Body of pancreas (tissue), 4 donors: ENCODE measurements at regions not wholly inside any gene's neighbourhood (a gene's known extent, or its start where the extent isn't known, plus 50 kb on each side); places are given as distances from the start of the nearest gene placed in this dataset.

Experiments used
- ATAC-seq: fragments of 150-250 bp; one replicate; pipeline ENCODE4 v1.9.1; 2016
- DNase-seq, 4 donors: peaks; one replicate each; pipeline ENCODE4 v3.0.0-alpha.2; 2019
- H3K27ac ChIP-seq, 4 donors: fragments of 200-600 bp; sonication (generic); 1 replicate in 3 of 4; 2 replicates in 1 of 4; pipeline versions ENCODE4 v1.5.1 to v1.6.1; 2016 to 2019; ENCODE audit warnings: mild to moderate bottlenecking in 1 of 4, mixed read lengths in 1 of 4, moderate library complexity in 1 of 4
- H3K27me3 ChIP-seq, 2 donors: fragments of 200-600 bp; sonication (generic); one replicate each; pipeline ENCODE4 v1.6.0; 2016; ENCODE audit warnings: mild to moderate bottlenecking in 1 of 2
- H3K36me3 ChIP-seq, 2 donors: fragments of 200-600 bp; sonication (generic); replicated peaks in 1 of 2; 2 replicates each; pipeline ENCODE4 v1.5.1; 2016; ENCODE audit warnings: low read depth in 2 of 2; ENCODE audit not compliant: insufficient read depth in 1 of 2
- H3K4me1 ChIP-seq: fragments of 200-600 bp; sonication (generic); one replicate; pipeline ENCODE4 v1.6.0; 2016
- H3K4me3 ChIP-seq, 2 donors: fragments of 200-600 bp; sonication (generic); 1 replicate in 1 of 2; 2 replicates in 1 of 2; pipeline ENCODE4 v1.5.1; 2016 to 2019
- H3K9me3 ChIP-seq, 3 donors: fragments of 200-600 bp; sonication (generic); 1 replicate in 2 of 3; 2 replicates in 1 of 3; pipeline ENCODE4 v1.5.1; 2016
- CTCF ChIP-seq, 7 experiments: fragments of 450-650 bp in 4 of 7; fragments of 200-600 bp in 3 of 7; sonication (generic) in 3 of 7; IDR thresholded peaks; one replicate each; pipeline ENCODE4 v1.5.1; 2016 to 2019; ENCODE audit warnings: antibody characterized with exemption in 7 of 7
- POLR2A ChIP-seq, 3 donors: fragments of 450-650 bp; IDR thresholded peaks; one replicate each; pipeline ENCODE4 v1.6.1; 2016; ENCODE audit warnings: antibody characterized with exemption in 3 of 3, mild to moderate bottlenecking in 2 of 3
- WGBS, 2 donors: methylation state at CpG; one replicate each; pipeline ENCODE4 v1.1.5; 2017; 5-methylcytosine and 5-hydroxymethylcytosine counted together
- intact Hi-C: fragments of 100-400 bp; cut with DNase I; formaldehyde crosslinking; loops from one replicate; pipeline ENCODE4 v1.15.1; 2023

GRCh38 chr3:168817177-168817576, 721.5 kb upstream of the GOLIM4 start:
- H3K27ac ChIP-seq: no peak overlapping the region
- H3K36me3 ChIP-seq: no peaks in the 10 kb centered on the region
- H3K9me3 ChIP-seq: no peaks in the 10 kb centered on the region
- ATAC-seq (no peak), DNase-seq (no peak)
- intact Hi-C loops: no loop called here
- TF ChIP-seq CTCF (IDR thresholded peaks at IDR 0.05) (no peak), POLR2A (IDR thresholded peaks at IDR 0.05) (no peak)
- 88% methylated on average over 4 of the region's 4 CpGs for WGBS, 2 donors
- no peak overlapping the region for H3K4me3 ChIP-seq
- no peaks in the 10 kb centered on the region for H3K27me3 ChIP-seq
- no peaks in the 10 kb centered on the region for H3K4me1 ChIP-seq

DNA sequence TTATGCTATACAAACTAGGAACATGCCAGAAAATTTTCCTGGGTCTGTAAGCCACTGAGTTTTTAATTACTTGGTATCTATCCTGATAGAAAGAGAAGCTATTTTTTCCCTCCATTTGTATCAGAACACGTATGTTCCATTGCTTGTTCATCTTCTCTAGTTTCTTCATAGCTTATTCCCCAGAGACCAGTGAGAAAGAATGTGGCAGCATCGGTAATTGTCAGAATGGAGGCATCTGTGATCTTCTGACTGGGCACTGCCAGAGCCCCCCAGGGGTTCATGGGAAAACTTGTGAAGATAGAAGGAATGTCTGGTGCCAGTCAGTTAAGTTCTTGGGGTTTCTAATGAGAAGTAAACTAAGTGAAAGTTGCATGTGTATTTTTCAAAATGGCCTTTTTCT, 720.2 kb upstream of the GOLIM4 start:
- ATAC-seq (no peak), DNase-seq (no peak)
- intact Hi-C loops: no loop called here
- no peaks in the 10 kb centered on the region for H3K9me3 ChIP-seq
- TF ChIP-seq CTCF (IDR thresholded peaks at IDR 0.05) (no peak), POLR2A (IDR thresholded peaks at IDR 0.05) (no peak)
- H3K4me1 ChIP-seq: no peaks in the 10 kb centered on the region
- H3K27ac ChIP-seq: no peak overlapping the region
- H3K4me3 ChIP-seq: no peak overlapping the region
- H3K36me3 ChIP-seq: no peaks in the 10 kb centered on the region
- 69 to 81% methylated on average over 2 of the region's 2 CpGs for WGBS, 2 donors
- no peaks in the 10 kb centered on the region for H3K27me3 ChIP-seq

GRCh38 chr3:168813225-168813802, 717.6 kb upstream of the GOLIM4 start:
- H3K9me3 ChIP-seq: no peaks in the 10 kb centered on the region
- no peaks in the 10 kb centered on the region for H3K36me3 ChIP-seq
- H3K27me3 ChIP-seq: no peaks in the 10 kb centered on the region
- DNase-seq: no peak
- H3K4me3 ChIP-seq: no peak overlapping the region
- TF ChIP-seq CTCF (IDR thresholded peaks at IDR 0.05): no peak
- TF ChIP-seq POLR2A (IDR thresholded peaks at IDR 0.05): no peak
- H3K27ac ChIP-seq: no peak overlapping the region
- H3K4me1 ChIP-seq: no peaks in the 10 kb centered on the region
- ATAC-seq: no peak
- WGBS, 2 donors: 91 to 93% methylated on average over 2 of the region's 2 CpGs
- intact Hi-C loops: no loop called here

- no peak for DNase-seq
- Histone ChIP-seq H3K4me1 (no peaks in the 10 kb centered on the region), H3K9me3 (no peaks in the 10 kb centered on the region), H3K36me3 (no peaks in the 10 kb centered on the region), H3K27me3 (no peaks in the 10 kb centered on the region), H3K27ac (no peak overlapping the region), H3K4me3 (no peak overlapping the region)
- ATAC-seq: no peak
- intact Hi-C loops: no loop called here
- no peak for TF ChIP-seq POLR2A (IDR thresholded peaks at IDR 0.05)
- no peak for TF ChIP-seq CTCF (IDR thresholded peaks at IDR 0.05)
- WGBS, 2 donors: 69 to 75% methylated on average over 3 of the region's 3 CpGs
Measured at GRCh38 chr3:168812234-168812633, 716.5 kb upstream of the GOLIM4 start.

DNA sequence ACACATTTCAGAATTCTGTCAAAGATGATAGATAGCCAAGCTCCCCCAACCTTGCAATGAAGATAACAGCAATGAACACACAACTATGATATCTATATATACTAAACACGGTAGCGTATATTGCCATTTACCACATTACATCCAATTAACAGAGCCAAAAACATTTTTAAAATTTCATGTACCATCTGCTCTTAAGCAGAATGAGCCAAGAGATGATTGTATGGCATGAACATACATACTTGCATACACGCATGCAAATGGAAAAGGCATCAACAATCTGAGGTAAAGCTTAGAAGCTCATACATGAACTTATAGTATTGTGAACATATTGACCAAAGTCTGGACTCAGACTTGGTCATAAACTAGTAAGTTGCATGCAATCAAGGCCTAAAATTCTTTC, 712.9 kb upstream of the GOLIM4 start:
- Histone ChIP-seq H3K27me3 (no peaks in the 10 kb centered on the region), H3K4me3 (no peak overlapping the region), H3K36me3 (no peaks in the 10 kb centered on the region), H3K27ac (no peak overlapping the region), H3K4me1 (no peaks in the 10 kb centered on the region), H3K9me3 (no peaks in the 10 kb centered on the region)
- 75 to 80% methylated on average over 3 of the region's 3 CpGs for WGBS, 2 donors
- intact Hi-C loops: no loop called here
- TF ChIP-seq POLR2A (IDR thresholded peaks at IDR 0.05) (no peak), CTCF (IDR thresholded peaks at IDR 0.05) (no peak)
- DNase-seq (no peak), ATAC-seq (no peak)
